Hepatocyte (in vitro differentiated cells): ENCODE measurements at regions not wholly inside any gene's neighbourhood (a gene's known extent, or its start where the extent isn't known, plus 50 kb on each side); places are given as distances from the start of the nearest gene placed in this dataset.

Experiments
- CTCF ChIP-seq: fragments of 200-600 bp; sonication (generic); IDR thresholded peaks from 2 replicates; pipeline ENCODE4 v1.5.1; 2016; ENCODE audit warnings: antibody characterized with exemption, mild to moderate bottlenecking; ENCODE audit not compliant: poor library complexity
- EZH2 ChIP-seq: fragments of 200-600 bp; sonication (generic); IDR thresholded peaks from 2 replicates; pipeline ENCODE4 v1.6.1; 2016; ENCODE audit warnings: antibody characterized with exemption, mild to moderate bottlenecking, borderline replicate concordance
- EZH2phosphoT487 ChIP-seq: fragments of 200-600 bp; sonication (generic); IDR thresholded peaks from one replicate; pipeline ENCODE4 v1.6.1; 2018; ENCODE audit warnings: antibody characterized with exemption, mild to moderate bottlenecking, low read depth, moderate library complexity; ENCODE audit not compliant: unreplicated experiment, severe bottlenecking

- TF ChIP-seq EZH2phosphoT487: no peak
- TF ChIP-seq CTCF: no peak
- TF ChIP-seq EZH2: no peak
Measured at GRCh38 chr22:27454807-27455450, 346.6 kb downstream of the MN1 start.
